A673 (cell line): ENCODE measurements at regions not wholly inside any gene's neighbourhood (a gene's known extent, or its start where the extent isn't known, plus 50 kb on each side); places are given as distances from the start of the nearest gene placed in this dataset.

Source experiments
- EZH2 ChIP-seq: fragments of 200-600 bp; sonication (generic); IDR thresholded peaks from 2 replicates; pipeline ENCODE4 v1.6.1; 2017; ENCODE audit warnings: borderline replicate concordance, low read depth, mild to moderate bottlenecking, mixed read lengths, antibody characterized with exemption, low read length; ENCODE audit not compliant: poor library complexity, severe bottlenecking
- TF ChIP-seq, protein P1 (sequence below): fragments of 300-800, 200-600 bp; sonication (generic); conservative IDR thresholded peaks from 2 replicates; pipeline ENCODE4 v1.5.1; 2017; ENCODE audit warnings: low read depth, mild to moderate bottlenecking, antibody characterized with exemption, low read length, moderate library complexity, mixed read lengths

DNA sequence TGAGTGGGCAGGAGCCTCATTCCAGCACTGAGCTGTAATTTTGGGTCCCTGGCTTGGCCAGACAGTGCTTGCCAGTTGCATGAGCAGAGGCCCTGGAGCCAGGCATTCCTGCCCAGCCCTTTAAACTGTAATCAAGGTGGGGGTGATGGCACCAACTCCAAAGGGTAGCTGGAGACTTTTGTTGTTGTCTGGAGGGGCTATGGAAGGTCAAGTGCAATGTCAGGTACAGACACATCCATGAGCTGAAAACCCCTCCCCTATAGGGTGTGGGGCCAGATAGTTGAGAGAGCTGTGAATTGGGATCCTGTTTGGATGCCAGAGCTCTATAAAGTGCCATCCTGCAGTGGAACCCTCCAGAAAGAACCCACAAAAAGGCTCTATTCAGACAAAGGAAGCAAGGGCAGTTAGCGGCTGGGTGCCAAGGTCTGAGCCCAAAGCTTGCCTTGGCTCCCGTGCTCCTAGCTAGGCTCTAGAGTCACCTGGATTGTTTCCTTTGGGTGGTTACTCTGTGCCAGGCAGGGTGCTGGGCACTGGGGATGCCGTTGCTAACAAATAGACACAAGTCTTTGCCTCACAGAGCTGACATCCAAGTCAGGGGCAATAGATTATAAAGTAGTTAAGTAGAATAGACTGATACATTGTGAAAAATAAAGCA lies 163.0 kb downstream of the EFNB1 start:
- TF ChIP-seq, protein P1, sequence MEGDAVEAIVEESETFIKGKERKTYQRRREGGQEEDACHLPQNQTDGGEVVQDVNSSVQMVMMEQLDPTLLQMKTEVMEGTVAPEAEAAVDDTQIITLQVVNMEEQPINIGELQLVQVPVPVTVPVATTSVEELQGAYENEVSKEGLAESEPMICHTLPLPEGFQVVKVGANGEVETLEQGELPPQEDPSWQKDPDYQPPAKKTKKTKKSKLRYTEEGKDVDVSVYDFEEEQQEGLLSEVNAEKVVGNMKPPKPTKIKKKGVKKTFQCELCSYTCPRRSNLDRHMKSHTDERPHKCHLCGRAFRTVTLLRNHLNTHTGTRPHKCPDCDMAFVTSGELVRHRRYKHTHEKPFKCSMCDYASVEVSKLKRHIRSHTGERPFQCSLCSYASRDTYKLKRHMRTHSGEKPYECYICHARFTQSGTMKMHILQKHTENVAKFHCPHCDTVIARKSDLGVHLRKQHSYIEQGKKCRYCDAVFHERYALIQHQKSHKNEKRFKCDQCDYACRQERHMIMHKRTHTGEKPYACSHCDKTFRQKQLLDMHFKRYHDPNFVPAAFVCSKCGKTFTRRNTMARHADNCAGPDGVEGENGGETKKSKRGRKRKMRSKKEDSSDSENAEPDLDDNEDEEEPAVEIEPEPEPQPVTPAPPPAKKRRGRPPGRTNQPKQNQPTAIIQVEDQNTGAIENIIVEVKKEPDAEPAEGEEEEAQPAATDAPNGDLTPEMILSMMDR: no peak
- TF ChIP-seq EZH2: no peak
